ENCODE measurements at regions not wholly inside any gene's neighbourhood (a gene's known extent, or its start where the extent isn't known, plus 50 kb on each side); places are given as distances from the start of the nearest gene placed in this dataset.

GRCh38 chr5:111004291-111004690, 67.2 kb upstream of the TSLP start:
- DNase-seq (ENCODE audit: low spot score), result no peak

- DNase-seq (ENCODE audit: low spot score), result no peak
Observed at GRCh38 chr5:111010783-111011182, 60.7 kb upstream of the TSLP start.

GRCh38 chr5:111013011-111013410, 58.5 kb upstream of the TSLP start:
- no peak for DNase-seq (ENCODE audit: low spot score)

- DNase-seq (ENCODE audit: low spot score), result no peak
Observed at GRCh38 chr5:111016801-111017200, 54.7 kb upstream of the TSLP start.

- DNase-seq (ENCODE audit: low spot score), result no peak
Observed at GRCh38 chr5:111017731-111018130, 53.8 kb upstream of the TSLP start.
